GM12878 (cell line): ENCODE measurements at regions not wholly inside any gene's neighbourhood (a gene's known extent, or its start where the extent isn't known, plus 50 kb on each side); places are given as distances from the start of the nearest gene placed in this dataset.

Experiments used
- ATF3 ChIP-seq: IDR thresholded peaks from 2 replicates; pipeline ENCODE4 v1.6.1; 2011; ENCODE audit warnings: low read depth, mild to moderate bottlenecking, low read length, moderate library complexity, borderline replicate concordance; ENCODE audit errors: extremely low read depth
- CTCF ChIP-seq, 3 experiments: IDR thresholded peaks in 2 of 3; conservative IDR thresholded peaks in 1 of 3; 2 replicates each; pipeline ENCODE4 v1.5.1; 2011; ENCODE audit warnings: low read depth in 3 of 3, low read length in 3 of 3, mild to moderate bottlenecking in 3 of 3, control low read depth in 2 of 3, moderate library complexity in 2 of 3, inconsistent platforms in 1 of 3, mixed read lengths in 1 of 3; ENCODE audit not compliant: control insufficient read depth in 2 of 3, insufficient read depth in 1 of 3; ENCODE audit errors: extremely low read depth in 1 of 3
- HDAC6 ChIP-seq: fragments of 200-600 bp; sonication (generic); IDR thresholded peaks from one replicate; pipeline ENCODE4 v1.8.0; 2017; ENCODE audit warnings: antibody characterized with exemption; ENCODE audit not compliant: unreplicated experiment
- USF2 ChIP-seq: IDR thresholded peaks from 2 replicates; pipeline ENCODE4 v1.6.1; 2011; ENCODE audit warnings: low read depth, low read length, improper control_type of control experiment, borderline replicate concordance

GRCh38 chr2:222769446-222769845 lies 91.4 kb upstream of the ACSL3 start:
- TF ChIP-seq ATF3 = no peak
- no peak for TF ChIP-seq CTCF (IDR thresholded peaks at IDR 0.05 in 2 of 3, conservative IDR thresholded peaks at IDR 0.05 in 1 of 3; ENCODE audit: control insufficient read depth in 2 of 3, extremely low read depth in 1 of 3, insufficient read depth in 1 of 3, low read depth in 3 of 3, low read length in 3 of 3)
- TF ChIP-seq USF2 = no peak
- TF ChIP-seq HDAC6 = no peak
